ENCODE measurements at regions not wholly inside any gene's neighbourhood (a gene's known extent, or its start where the extent isn't known, plus 50 kb on each side); places are given as distances from the start of the nearest gene placed in this dataset.

GRCh38 chr2:126798276-126799140 lies 100.2 kb upstream of the TEX51 start:
- TF ChIP-seq, protein P1, sequence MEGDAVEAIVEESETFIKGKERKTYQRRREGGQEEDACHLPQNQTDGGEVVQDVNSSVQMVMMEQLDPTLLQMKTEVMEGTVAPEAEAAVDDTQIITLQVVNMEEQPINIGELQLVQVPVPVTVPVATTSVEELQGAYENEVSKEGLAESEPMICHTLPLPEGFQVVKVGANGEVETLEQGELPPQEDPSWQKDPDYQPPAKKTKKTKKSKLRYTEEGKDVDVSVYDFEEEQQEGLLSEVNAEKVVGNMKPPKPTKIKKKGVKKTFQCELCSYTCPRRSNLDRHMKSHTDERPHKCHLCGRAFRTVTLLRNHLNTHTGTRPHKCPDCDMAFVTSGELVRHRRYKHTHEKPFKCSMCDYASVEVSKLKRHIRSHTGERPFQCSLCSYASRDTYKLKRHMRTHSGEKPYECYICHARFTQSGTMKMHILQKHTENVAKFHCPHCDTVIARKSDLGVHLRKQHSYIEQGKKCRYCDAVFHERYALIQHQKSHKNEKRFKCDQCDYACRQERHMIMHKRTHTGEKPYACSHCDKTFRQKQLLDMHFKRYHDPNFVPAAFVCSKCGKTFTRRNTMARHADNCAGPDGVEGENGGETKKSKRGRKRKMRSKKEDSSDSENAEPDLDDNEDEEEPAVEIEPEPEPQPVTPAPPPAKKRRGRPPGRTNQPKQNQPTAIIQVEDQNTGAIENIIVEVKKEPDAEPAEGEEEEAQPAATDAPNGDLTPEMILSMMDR (IDR thresholded peaks at IDR 0.05): no peak
- TF ChIP-seq POLR2A (IDR thresholded peaks at IDR 0.05): no peak

Measured in adrenal gland (tissue), 5 donors.